ENCODE measurements at regions not wholly inside any gene's neighbourhood (a gene's known extent, or its start where the extent isn't known, plus 50 kb on each side); places are given as distances from the start of the nearest gene placed in this dataset.

DNA sequence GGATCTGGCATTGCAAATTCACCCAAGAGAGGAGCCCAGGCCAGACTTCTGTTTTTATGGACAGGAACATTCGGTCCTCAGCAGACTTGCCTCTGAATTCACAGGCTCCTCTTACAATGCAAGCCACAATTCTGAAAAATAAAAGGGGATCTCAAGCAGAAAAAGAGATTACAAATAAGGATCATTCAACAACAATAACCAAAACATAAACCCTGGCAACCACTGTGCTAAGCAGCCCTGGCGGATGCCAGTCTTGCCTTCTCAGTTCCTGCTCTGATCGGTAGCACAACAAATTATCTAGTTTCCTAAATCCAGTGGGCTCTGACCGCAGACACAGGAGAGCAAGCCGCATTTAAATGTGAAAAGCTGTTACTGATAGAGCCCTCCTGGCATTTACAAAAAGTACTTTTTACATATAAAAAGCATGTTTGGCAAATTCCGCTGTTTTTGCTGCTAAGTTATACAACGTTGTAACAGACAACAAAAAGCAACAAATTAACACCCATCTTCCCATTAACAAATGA, 123.4 kb upstream of the FOXD3 start:
- WGBS, 3 donors, result 28 to 39% (median 33%) methylated on average over 7 of the region's 7 CpGs
- no peaks in the 10 kb centered on the region for H3K27me3 ChIP-seq
- intact Hi-C loops (cut with DNase I), result no loop called here
- H3K4me3 ChIP-seq, result no peak overlapping the region
- no peaks in the 10 kb centered on the region for H3K4me1 ChIP-seq (ENCODE audit: insufficient read depth)
- no peaks in the 10 kb centered on the region for H3K36me3 ChIP-seq
- no peak for TF ChIP-seq POLR2A (IDR thresholded peaks at IDR 0.05)
- TF ChIP-seq, protein P1, sequence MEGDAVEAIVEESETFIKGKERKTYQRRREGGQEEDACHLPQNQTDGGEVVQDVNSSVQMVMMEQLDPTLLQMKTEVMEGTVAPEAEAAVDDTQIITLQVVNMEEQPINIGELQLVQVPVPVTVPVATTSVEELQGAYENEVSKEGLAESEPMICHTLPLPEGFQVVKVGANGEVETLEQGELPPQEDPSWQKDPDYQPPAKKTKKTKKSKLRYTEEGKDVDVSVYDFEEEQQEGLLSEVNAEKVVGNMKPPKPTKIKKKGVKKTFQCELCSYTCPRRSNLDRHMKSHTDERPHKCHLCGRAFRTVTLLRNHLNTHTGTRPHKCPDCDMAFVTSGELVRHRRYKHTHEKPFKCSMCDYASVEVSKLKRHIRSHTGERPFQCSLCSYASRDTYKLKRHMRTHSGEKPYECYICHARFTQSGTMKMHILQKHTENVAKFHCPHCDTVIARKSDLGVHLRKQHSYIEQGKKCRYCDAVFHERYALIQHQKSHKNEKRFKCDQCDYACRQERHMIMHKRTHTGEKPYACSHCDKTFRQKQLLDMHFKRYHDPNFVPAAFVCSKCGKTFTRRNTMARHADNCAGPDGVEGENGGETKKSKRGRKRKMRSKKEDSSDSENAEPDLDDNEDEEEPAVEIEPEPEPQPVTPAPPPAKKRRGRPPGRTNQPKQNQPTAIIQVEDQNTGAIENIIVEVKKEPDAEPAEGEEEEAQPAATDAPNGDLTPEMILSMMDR (IDR thresholded peaks at IDR 0.05), result no peak
- no peak for TF ChIP-seq EP300 (IDR thresholded peaks at IDR 0.05)
- DNase-seq, result no peak
- no peaks in the 10 kb centered on the region for H3K9me3 ChIP-seq
- no peak overlapping the region for H3K27ac ChIP-seq

DNA sequence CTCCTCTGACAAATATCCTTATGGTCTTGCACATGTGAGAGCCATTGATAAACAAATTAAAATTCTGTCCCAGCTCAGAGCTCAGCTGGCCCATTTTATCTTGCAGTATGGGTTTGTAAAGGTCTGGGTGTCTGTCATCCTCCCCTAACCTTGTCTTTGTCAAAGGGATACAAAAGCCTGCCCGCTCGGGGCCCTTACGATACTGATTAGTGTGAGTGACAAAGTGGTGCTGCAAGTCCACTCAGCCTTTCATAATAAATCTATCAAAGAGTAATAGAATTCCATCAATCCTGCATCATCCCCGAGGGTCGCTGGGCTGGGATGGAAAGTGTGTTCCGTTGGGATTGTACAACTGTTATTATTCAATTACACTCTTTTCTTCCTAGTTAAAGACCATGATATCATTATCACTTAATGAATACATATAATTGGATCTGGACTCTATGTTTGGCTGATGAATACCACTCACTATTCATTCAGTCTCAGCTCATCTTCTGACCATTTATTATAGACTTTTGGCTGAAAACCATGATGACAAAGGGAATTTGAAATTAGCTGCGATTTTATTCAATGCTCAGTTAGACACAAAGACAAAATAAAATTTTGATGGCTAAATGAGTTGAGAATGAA, 122.5 kb upstream of the FOXD3 start:
- intact Hi-C loops (cut with DNase I), result no loop called here
- Histone ChIP-seq H3K4me3 (no peak overlapping the region), H3K36me3 (no peaks in the 10 kb centered on the region), H3K9me3 (no peaks in the 10 kb centered on the region), H3K27ac (no peak overlapping the region), H3K4me1 (ENCODE audit: insufficient read depth) (no peaks in the 10 kb centered on the region), H3K27me3 (no peaks in the 10 kb centered on the region)
- WGBS, 3 donors, result 19 to 38% (median 22%) methylated on average over 7 of the region's 7 CpGs
- DNase-seq, result no peak
- TF ChIP-seq EP300 (IDR thresholded peaks at IDR 0.05) (no peak), POLR2A (IDR thresholded peaks at IDR 0.05) (no peak)
- TF ChIP-seq, protein P1 (IDR thresholded peaks at IDR 0.05), result no peak

DNA sequence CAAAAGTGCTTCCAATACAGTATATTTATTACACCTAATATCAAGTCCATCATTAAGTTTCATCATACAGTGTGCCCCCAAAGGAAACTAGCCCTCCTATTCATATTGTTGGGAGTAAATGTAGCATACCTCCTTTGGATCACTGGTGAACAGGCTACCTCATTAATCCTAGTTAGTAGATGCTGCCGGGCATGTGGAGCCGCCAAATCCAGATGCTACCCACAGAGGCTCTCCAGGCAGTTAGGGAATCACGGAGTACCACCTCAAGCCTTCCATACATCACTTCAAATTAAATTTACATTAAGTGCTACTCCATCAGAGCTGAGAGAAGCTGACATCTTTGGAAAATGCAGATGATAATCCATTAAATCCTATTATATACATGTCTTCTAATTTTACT, 121.7 kb upstream of the FOXD3 start:
- H3K4me3 ChIP-seq, result no peak overlapping the region
- no peak overlapping the region for H3K27ac ChIP-seq
- no peaks in the 10 kb centered on the region for H3K36me3 ChIP-seq
- 47 to 53% (median 48%) methylated on average over 3 of the region's 3 CpGs for WGBS, 3 donors
- intact Hi-C loops (cut with DNase I), result no loop called here
- no peaks in the 10 kb centered on the region for H3K4me1 ChIP-seq (ENCODE audit: insufficient read depth)
- no peak for DNase-seq
- no peaks in the 10 kb centered on the region for H3K9me3 ChIP-seq
- no peaks in the 10 kb centered on the region for H3K27me3 ChIP-seq
- TF ChIP-seq POLR2A (IDR thresholded peaks at IDR 0.05) (no peak), EP300 (IDR thresholded peaks at IDR 0.05) (no peak)
- TF ChIP-seq, protein P1 (IDR thresholded peaks at IDR 0.05), result no peak

DNA sequence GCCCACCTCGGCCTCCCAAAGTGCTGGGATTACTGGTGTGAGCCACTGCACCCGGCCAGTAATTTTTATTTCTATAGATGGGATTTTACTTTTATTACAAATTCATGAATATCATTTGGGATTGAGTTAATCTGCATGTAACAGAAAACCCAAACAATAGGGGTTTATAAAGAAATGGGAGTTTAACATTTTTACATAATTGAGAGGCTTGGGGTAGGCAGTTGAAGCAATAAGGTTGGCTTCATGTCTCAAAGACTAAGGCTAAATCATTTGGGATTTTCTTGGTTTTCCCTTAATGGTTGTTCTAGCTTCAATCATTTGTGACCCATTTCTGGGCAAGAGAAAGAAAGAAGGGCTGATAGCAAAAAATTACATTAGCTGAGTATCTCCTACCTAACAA, 118.7 kb upstream of the FOXD3 start:
- 83 to 89% (median 86%) methylated on average over 2 of the region's 2 CpGs for WGBS, 3 donors
- no peaks in the 10 kb centered on the region for H3K27me3 ChIP-seq
- H3K4me3 ChIP-seq, result no peak overlapping the region
- no peak overlapping the region for H3K27ac ChIP-seq
- TF ChIP-seq EP300 (IDR thresholded peaks at IDR 0.05) (no peak), POLR2A (IDR thresholded peaks at IDR 0.05) (no peak)
- TF ChIP-seq, protein P1 (IDR thresholded peaks at IDR 0.05), result no peak
- H3K9me3 ChIP-seq, result no peaks in the 10 kb centered on the region
- intact Hi-C loops (cut with DNase I), result no loop called here
- H3K4me1 ChIP-seq (ENCODE audit: insufficient read depth), result no peaks in the 10 kb centered on the region
- H3K36me3 ChIP-seq, result no peaks in the 10 kb centered on the region
- DNase-seq, result no peak
